Hepatocyte (in vitro differentiated cells): ENCODE measurements at regions not wholly inside any gene's neighbourhood (a gene's known extent, or its start where the extent isn't known, plus 50 kb on each side); places are given as distances from the start of the nearest gene placed in this dataset.

ENCODE experiments used
- EZH2 ChIP-seq: fragments of 200-600 bp; sonication (generic); IDR thresholded peaks from 2 replicates; pipeline ENCODE4 v1.6.1; 2016; ENCODE audit warnings: antibody characterized with exemption, mild to moderate bottlenecking, borderline replicate concordance
- EZH2phosphoT487 ChIP-seq: fragments of 200-600 bp; sonication (generic); IDR thresholded peaks from one replicate; pipeline ENCODE4 v1.6.1; 2018; ENCODE audit warnings: antibody characterized with exemption, mild to moderate bottlenecking, low read depth, moderate library complexity; ENCODE audit not compliant: unreplicated experiment, severe bottlenecking
- TF ChIP-seq, protein P1 (sequence below): fragments of 200-600 bp; sonication (generic); IDR thresholded peaks from 2 replicates; pipeline ENCODE4 v1.5.1; 2016; ENCODE audit warnings: antibody characterized with exemption, mild to moderate bottlenecking; ENCODE audit not compliant: poor library complexity

DNA sequence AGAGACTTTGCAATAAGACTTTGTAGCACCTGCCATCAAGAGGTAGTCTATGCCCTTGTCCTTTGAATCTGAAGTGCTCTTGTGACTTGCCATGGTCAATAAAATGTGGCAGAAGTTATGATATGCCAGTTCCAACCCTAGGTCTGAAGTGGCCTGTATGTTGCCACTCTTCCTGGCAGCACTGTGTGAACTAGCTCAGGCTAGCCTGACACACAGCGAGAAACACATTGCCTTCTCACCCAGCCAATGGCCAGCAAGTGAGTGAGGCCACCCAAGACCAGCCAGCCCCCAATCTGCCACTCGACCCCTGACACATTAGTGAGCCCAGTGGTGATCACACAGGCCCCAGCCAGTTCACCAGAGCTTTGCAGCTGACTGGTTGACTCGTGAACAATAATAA is 52.7 kb upstream of the OSMR start:
- TF ChIP-seq, protein P1, sequence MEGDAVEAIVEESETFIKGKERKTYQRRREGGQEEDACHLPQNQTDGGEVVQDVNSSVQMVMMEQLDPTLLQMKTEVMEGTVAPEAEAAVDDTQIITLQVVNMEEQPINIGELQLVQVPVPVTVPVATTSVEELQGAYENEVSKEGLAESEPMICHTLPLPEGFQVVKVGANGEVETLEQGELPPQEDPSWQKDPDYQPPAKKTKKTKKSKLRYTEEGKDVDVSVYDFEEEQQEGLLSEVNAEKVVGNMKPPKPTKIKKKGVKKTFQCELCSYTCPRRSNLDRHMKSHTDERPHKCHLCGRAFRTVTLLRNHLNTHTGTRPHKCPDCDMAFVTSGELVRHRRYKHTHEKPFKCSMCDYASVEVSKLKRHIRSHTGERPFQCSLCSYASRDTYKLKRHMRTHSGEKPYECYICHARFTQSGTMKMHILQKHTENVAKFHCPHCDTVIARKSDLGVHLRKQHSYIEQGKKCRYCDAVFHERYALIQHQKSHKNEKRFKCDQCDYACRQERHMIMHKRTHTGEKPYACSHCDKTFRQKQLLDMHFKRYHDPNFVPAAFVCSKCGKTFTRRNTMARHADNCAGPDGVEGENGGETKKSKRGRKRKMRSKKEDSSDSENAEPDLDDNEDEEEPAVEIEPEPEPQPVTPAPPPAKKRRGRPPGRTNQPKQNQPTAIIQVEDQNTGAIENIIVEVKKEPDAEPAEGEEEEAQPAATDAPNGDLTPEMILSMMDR: no peak
- no peak for TF ChIP-seq EZH2
- no peak for TF ChIP-seq EZH2phosphoT487
